ENCODE measurements at regions not wholly inside any gene's neighbourhood (a gene's known extent, or its start where the extent isn't known, plus 50 kb on each side); places are given as distances from the start of the nearest gene placed in this dataset.
"Not testable (repeated sequence)": the region's sequence is repeated elsewhere in the genome, so short reads cannot be mapped to it uniquely, and the experiment has no call there.

DNA sequence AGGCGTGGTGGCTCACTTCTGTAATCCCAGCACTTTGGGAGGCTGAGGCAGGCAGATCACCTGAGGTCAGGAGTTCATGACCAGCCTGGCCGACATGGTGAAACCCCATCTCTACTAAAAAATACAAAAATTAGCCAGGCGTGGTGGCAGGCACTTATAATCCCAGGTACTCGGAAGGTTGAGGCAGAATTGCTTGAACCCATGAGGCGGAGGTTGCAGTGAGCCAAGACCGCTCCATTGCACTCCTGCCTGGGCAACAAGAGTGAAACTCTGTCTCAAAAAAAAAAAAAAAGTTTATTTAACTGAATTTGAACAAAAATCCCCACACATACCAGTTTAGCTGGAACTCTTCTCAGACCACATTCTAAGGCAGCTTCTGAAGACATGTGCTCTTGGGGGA lies 51.8 kb upstream of the HABP2 start:
- not testable (repeated sequence) for H3K27me3 ChIP-seq (ENCODE audit: control insufficient read depth, insufficient read depth, low read length); H3K9ac ChIP-seq (ENCODE audit: low read length); H3K36me3 ChIP-seq (ENCODE audit: control insufficient read depth, insufficient read depth, low read length)

More for the DNA sequence above, 51.8 kb upstream of the HABP2 start:
- H3K9me3 ChIP-seq (ENCODE audit: control insufficient read depth, low read length); H3K4me3 ChIP-seq (ENCODE audit: low read length); H3K4me1 ChIP-seq (ENCODE audit: control insufficient read depth, insufficient read depth, low read length): not testable (repeated sequence)
